Cortex of kidney (tissue), 1 donor: ENCODE measurements at regions not wholly inside any gene's neighbourhood (a gene's known extent, or its start where the extent isn't known, plus 50 kb on each side); places are given as distances from the start of the nearest gene placed in this dataset.

ENCODE experiments used
- DNase-seq: peaks from one replicate; lab custom pipeline; 2025; lab: John Stamatoyannopoulos, UW

GRCh38 chr13:104181526-104182231, 1115.5 kb upstream of the SLC10A2 start:
- no peak for DNase-seq

GRCh38 chr13:104170980-104171555, 1104.9 kb upstream of the SLC10A2 start:
- no peak for DNase-seq

GRCh38 chr13:104163866-104164630, 1097.8 kb upstream of the SLC10A2 start:
- DNase-seq = no peak

- DNase-seq = no peak
Measured at GRCh38 chr13:104160536-104160935, 1094.3 kb upstream of the SLC10A2 start.

- DNase-seq = no peak
Measured at GRCh38 chr13:104143760-104144416, 1077.7 kb upstream of the SLC10A2 start.

GRCh38 chr13:104140552-104140951, 1074.3 kb upstream of the SLC10A2 start:
- DNase-seq = no peak

GRCh38 chr13:104137416-104137815, 1071.2 kb upstream of the SLC10A2 start:
- no peak for DNase-seq

- DNase-seq = no peak
Measured at GRCh38 chr13:104132849-104133248, 1066.6 kb upstream of the SLC10A2 start.

GRCh38 chr13:104114101-104114500, 1047.9 kb upstream of the SLC10A2 start:
- no peak for DNase-seq

- DNase-seq = no peak
Measured at GRCh38 chr13:104111031-104111430, 1044.8 kb upstream of the SLC10A2 start.

- no peak for DNase-seq
Measured at GRCh38 chr13:104106705-104107393, 1040.6 kb upstream of the SLC10A2 start.

- no peak for DNase-seq
Measured at GRCh38 chr13:104105418-104106355, 1039.5 kb upstream of the SLC10A2 start.

GRCh38 chr13:104099750-104100149, 1033.5 kb upstream of the SLC10A2 start:
- DNase-seq = no peak

- DNase-seq = no peak
Measured at GRCh38 chr13:104098421-104098820, 1032.2 kb upstream of the SLC10A2 start.

GRCh38 chr13:104086759-104087158, 1020.5 kb upstream of the SLC10A2 start:
- DNase-seq = no peak

- no peak for DNase-seq
Measured at GRCh38 chr13:104086210-104086609, 1020.0 kb upstream of the SLC10A2 start.

- DNase-seq = no peak
Measured at GRCh38 chr13:104085611-104086010, 1019.4 kb upstream of the SLC10A2 start.

- DNase-seq = no peak
Measured at GRCh38 chr13:104074326-104074725, 1008.1 kb upstream of the SLC10A2 start.

GRCh38 chr13:104071806-104072205, 1005.6 kb upstream of the SLC10A2 start:
- DNase-seq = no peak

- DNase-seq = no peak
Measured at GRCh38 chr13:104065328-104065727, 999.1 kb upstream of the SLC10A2 start.

- no peak for DNase-seq
Measured at GRCh38 chr13:104057861-104058260, 991.6 kb upstream of the SLC10A2 start.
